ENCODE measurements at regions not wholly inside any gene's neighbourhood (a gene's known extent, or its start where the extent isn't known, plus 50 kb on each side); places are given as distances from the start of the nearest gene placed in this dataset.

DNA sequence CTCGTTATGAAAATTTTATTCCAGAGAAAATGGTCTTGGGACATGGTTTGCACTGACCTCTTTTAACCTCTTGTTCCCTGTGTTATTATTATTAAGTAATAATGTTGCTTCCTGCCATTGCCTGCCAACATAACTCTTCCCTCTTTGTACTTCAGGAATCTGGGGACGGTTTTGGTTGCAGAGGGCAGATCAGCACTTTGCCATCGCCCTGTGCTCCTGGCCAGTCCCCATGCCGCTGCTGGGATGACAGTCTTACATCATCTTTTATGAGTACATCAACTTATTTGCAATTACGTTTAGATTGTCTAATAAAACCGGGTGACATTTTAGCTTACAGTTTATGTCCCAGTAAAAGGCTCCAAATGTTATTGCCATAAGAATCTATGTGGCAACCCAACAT is 157.2 kb downstream of the CDH26 start:
- TF ChIP-seq, protein P1, sequence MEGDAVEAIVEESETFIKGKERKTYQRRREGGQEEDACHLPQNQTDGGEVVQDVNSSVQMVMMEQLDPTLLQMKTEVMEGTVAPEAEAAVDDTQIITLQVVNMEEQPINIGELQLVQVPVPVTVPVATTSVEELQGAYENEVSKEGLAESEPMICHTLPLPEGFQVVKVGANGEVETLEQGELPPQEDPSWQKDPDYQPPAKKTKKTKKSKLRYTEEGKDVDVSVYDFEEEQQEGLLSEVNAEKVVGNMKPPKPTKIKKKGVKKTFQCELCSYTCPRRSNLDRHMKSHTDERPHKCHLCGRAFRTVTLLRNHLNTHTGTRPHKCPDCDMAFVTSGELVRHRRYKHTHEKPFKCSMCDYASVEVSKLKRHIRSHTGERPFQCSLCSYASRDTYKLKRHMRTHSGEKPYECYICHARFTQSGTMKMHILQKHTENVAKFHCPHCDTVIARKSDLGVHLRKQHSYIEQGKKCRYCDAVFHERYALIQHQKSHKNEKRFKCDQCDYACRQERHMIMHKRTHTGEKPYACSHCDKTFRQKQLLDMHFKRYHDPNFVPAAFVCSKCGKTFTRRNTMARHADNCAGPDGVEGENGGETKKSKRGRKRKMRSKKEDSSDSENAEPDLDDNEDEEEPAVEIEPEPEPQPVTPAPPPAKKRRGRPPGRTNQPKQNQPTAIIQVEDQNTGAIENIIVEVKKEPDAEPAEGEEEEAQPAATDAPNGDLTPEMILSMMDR (IDR thresholded peaks at IDR 0.05; ENCODE audit: low read depth, low read length, missing control alignments) = no peak
- no peak overlapping the region for H3K4me3 ChIP-seq (ENCODE audit: low read depth, low read length)
- in situ Hi-C loops (cut with HindIII; ENCODE audit: low pct_ligation_motif_present, low sequenced_read_pairs) = no loop called here
- no peak overlapping the region for H3K27ac ChIP-seq
- no peaks in the 10 kb centered on the region for H3K27me3 ChIP-seq (replicated peaks)
- H3K36me3 ChIP-seq (replicated peaks) = no peaks in the 10 kb centered on the region
- no peak for DNase-seq

DNA sequence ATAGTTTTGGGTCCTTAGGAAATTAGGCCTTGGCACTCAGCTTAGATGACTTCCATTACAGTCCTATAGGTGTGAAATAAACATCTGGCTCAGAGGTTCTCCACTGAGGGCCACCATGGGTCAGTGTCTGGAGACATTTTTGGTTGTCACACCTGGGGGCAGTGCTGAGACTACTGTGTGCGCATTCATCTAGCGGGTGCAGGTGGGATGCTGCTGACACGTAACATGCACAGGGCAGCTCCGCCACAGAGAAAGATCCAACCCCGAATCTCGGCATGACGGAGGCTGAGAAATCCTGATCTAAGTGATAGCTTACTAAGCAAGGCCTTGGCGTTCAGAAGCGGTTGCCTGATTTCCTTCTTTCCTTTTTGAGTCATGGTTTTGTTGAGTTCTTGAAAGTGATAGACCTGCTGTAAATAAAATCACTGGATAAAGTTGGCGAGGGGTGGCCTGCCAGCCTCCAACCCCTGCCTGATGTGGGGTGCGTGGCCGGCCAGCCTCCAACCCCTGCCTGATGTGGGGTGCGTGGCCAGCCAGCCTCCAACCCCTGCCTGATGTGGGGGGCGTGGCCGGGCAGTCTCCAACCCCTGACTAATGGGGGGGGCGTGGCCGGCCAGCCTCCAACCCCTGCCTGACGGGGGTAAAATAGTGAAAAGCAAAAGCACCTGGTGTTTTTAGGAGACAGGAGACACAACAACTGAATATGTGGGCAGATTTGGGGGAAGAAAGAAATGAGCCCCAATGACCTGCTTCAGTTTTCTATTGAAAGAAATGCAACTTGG is 158.1 kb downstream of the CDH26 start:
- in situ Hi-C loops (cut with HindIII; ENCODE audit: low pct_ligation_motif_present, low sequenced_read_pairs) = no loop called here
- Histone ChIP-seq H3K27ac (no peak overlapping the region), H3K36me3 (replicated peaks) (no peaks in the 10 kb centered on the region), H3K27me3 (replicated peaks) (no peaks in the 10 kb centered on the region), H3K4me3 (ENCODE audit: low read depth, low read length) (no peak overlapping the region)
- TF ChIP-seq, protein P1 (IDR thresholded peaks at IDR 0.05; ENCODE audit: low read depth, low read length, missing control alignments) = no peak
- no peak for DNase-seq

DNA sequence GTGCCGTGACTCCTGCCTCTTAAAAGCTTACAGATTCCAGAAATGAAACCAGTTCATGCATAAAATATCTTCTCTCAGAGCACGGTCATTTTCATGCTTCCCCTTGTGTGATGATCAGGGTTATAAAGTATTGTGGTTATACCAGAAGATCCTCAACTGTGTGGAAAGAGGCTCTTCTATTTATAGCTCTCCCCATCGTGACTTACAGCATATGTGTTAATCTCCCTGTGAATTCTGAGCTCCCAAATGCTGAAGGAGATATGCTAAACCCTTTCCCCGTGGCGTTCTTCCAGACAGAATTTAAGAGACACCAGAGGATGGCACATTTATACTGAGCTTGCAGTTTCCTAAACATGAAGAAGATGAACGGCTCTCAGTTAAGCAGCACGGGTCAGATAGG is 158.8 kb downstream of the CDH26 start:
- TF ChIP-seq, protein P1 (IDR thresholded peaks at IDR 0.05; ENCODE audit: low read depth, low read length, missing control alignments) = no peak

DNA sequence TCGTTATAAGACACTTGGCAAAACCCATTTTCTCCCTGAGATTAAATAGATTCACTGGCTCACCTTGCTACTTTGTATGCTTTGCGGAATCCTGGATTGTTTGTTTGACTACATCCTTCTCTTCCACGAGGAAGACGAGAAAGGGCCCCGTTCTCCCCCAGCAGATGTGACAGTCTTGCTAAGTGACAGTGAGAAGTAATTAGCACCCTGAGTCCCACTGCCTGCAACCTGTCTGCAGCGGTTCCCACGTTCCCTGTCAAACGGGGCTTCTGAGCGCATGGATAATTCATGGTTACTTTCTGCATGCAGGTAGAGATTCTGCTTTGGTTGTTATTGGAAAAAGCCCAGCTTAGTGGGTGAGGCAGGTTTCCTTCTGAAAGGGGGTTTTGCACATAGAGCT is 163.7 kb downstream of the CDH26 start:
- Histone ChIP-seq H3K4me3 (ENCODE audit: low read depth, low read length) (no peak overlapping the region), H3K27ac (no peak overlapping the region), H3K27me3 (replicated peaks) (no peaks in the 10 kb centered on the region), H3K36me3 (replicated peaks) (no peaks in the 10 kb centered on the region)
- no peak for DNase-seq
- TF ChIP-seq, protein P1 (IDR thresholded peaks at IDR 0.05; ENCODE audit: low read depth, low read length, missing control alignments) = no peak
- in situ Hi-C loops (cut with HindIII; ENCODE audit: low pct_ligation_motif_present, low sequenced_read_pairs) = no loop called here

More for the DNA sequence above, 158.8 kb downstream of the CDH26 start:
- DNase-seq = no peak
- in situ Hi-C loops (cut with HindIII; ENCODE audit: low pct_ligation_motif_present, low sequenced_read_pairs) = no loop called here
- Histone ChIP-seq H3K27me3 (replicated peaks) (no peaks in the 10 kb centered on the region), H3K27ac (no peak overlapping the region), H3K36me3 (replicated peaks) (no peaks in the 10 kb centered on the region), H3K4me3 (ENCODE audit: low read depth, low read length) (no peak overlapping the region)

DNA sequence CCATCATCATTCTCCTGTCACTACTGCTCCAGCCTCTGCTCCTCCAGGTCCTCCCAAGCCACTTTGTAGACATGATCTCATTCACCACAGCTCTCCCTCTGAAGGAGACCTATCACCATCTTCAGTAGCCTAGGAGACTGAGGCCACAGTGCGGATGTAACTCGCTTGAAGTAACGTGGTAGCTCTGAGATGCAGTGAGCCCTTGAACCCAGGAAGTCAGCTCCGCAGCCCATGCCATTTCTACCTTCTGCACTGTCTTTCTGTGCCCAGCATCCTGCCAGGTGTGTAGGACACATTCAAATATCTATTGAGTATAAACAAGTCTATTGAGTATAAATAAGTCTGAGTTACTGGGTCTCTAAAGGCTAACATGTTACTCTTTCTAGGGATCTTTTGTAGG is 164.4 kb downstream of the CDH26 start:
- in situ Hi-C loops (cut with HindIII; ENCODE audit: low pct_ligation_motif_present, low sequenced_read_pairs) = no loop called here
- no peaks in the 10 kb centered on the region for H3K27me3 ChIP-seq (replicated peaks)
- TF ChIP-seq, protein P1 (IDR thresholded peaks at IDR 0.05; ENCODE audit: low read depth, low read length, missing control alignments) = no peak

DNA sequence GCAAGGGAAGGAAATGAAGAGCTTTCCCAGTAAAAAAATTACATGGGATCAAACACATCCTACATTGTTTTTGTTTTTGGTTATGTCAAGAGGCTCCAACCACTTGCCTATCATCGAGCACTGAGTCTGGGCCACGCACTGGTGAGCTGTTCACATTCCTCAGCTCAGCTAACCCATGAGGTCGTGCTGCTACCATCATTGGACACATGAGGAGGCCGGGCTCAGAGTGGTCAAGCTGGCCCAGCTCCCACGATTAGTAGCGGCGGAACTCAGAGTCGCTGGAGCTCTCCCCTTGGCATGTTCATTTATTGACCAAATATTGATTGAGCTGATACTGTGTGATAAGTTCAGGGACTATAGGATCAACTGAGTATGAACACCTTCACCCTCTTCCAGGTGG is 164.9 kb downstream of the CDH26 start:
- Histone ChIP-seq H3K36me3 (replicated peaks) (no peaks in the 10 kb centered on the region), H3K4me3 (ENCODE audit: low read depth, low read length) (no peak overlapping the region), H3K27ac (no peak overlapping the region), H3K27me3 (replicated peaks) (no peaks in the 10 kb centered on the region)
- TF ChIP-seq, protein P1 (IDR thresholded peaks at IDR 0.05; ENCODE audit: low read depth, low read length, missing control alignments) = no peak
- no peak for DNase-seq
- in situ Hi-C loops (cut with HindIII; ENCODE audit: low pct_ligation_motif_present, low sequenced_read_pairs) = no loop called here

More for the DNA sequence above, 164.4 kb downstream of the CDH26 start:
- no peak overlapping the region for H3K27ac ChIP-seq
- no peaks in the 10 kb centered on the region for H3K36me3 ChIP-seq (replicated peaks)
- H3K4me3 ChIP-seq (ENCODE audit: low read depth, low read length) = no peak overlapping the region
- no peak for DNase-seq
